ENCODE measurements at regions not wholly inside any gene's neighbourhood (a gene's known extent, or its start where the extent isn't known, plus 50 kb on each side); places are given as distances from the start of the nearest gene placed in this dataset.
"Not testable (repeated sequence)": the region's sequence is repeated elsewhere in the genome, so short reads cannot be mapped to it uniquely, and the experiment has no call there.

- Histone ChIP-seq H2AFZ (ENCODE audit: low read length) (no peak overlapping the region), H3K4me3 (replicated peaks in 1 of 4; ENCODE audit: control extremely low read depth in 1 of 4, insufficient read depth in 1 of 4, low read depth in 3 of 4, low read length in 4 of 4) (no peak overlapping the region), H3K36me3 (ENCODE audit: control insufficient read depth, insufficient read depth, low read length) (no peaks in the 10 kb centered on the region), H3K4me2 (ENCODE audit: extremely low read depth, insufficient read depth, low read length) (no peak overlapping the region), H3K4me1 (ENCODE audit: control insufficient read depth, extremely low read depth, insufficient read depth, low read length) (no peaks in the 10 kb centered on the region), H3K9ac (ENCODE audit: insufficient read depth, low read length) (no peak overlapping the region), H3K27ac (ENCODE audit: insufficient read depth, low read length) (no peak overlapping the region), H4K20me1 (ENCODE audit: control insufficient read depth, extremely low read depth, insufficient read depth, low read length) (no peaks in the 10 kb centered on the region), H3K27me3 (ENCODE audit: control insufficient read depth, insufficient read depth, low read length) (peaks cover 2% of the 10 kb centered on the region), H3K79me2 (ENCODE audit: control insufficient read depth, insufficient read depth, low read length) (no peaks in the 10 kb centered on the region), H3K9me3 (ENCODE audit: control insufficient read depth, insufficient read depth, low read depth, low read length) (no peaks in the 10 kb centered on the region)
- TF ChIP-seq EZH2 (IDR thresholded peaks at IDR 0.05; ENCODE audit: low read length, missing control alignments) (no peak), CTCF (conservative IDR thresholded peaks at IDR 0.05 in 1 of 2, IDR thresholded peaks at IDR 0.05 in 1 of 2; ENCODE audit: low read depth in 1 of 2, low read length in 2 of 2) (no peak)
- DNase-seq (ENCODE audit: low read depth in 2 of 2) = no peak
Observed at GRCh38 chr2:240191001-240191400, 50.5 kb upstream of the OTOS start.

- H4K20me1 ChIP-seq (ENCODE audit: control insufficient read depth, extremely low read depth, insufficient read depth, low read length) = no peaks in the 10 kb centered on the region
- H3K79me2 ChIP-seq (ENCODE audit: control insufficient read depth, insufficient read depth, low read length) = no peaks in the 10 kb centered on the region
- no peaks in the 10 kb centered on the region for H3K9me3 ChIP-seq (ENCODE audit: control insufficient read depth, insufficient read depth, low read depth, low read length)
- TF ChIP-seq EZH2 (IDR thresholded peaks at IDR 0.05; ENCODE audit: low read length, missing control alignments) (no peak), CTCF (conservative IDR thresholded peaks at IDR 0.05 in 1 of 2, IDR thresholded peaks at IDR 0.05 in 1 of 2; ENCODE audit: low read depth in 1 of 2, low read length in 2 of 2) (no peak)
- no peaks in the 10 kb centered on the region for H3K4me1 ChIP-seq (ENCODE audit: control insufficient read depth, extremely low read depth, insufficient read depth, low read length)
- no peak overlapping the region for H3K9ac ChIP-seq (ENCODE audit: insufficient read depth, low read length)
- H3K27ac ChIP-seq (ENCODE audit: insufficient read depth, low read length) = no peak overlapping the region
- peaks cover 4% of the 10 kb centered on the region for H3K27me3 ChIP-seq (ENCODE audit: control insufficient read depth, insufficient read depth, low read length)
- no peak overlapping the region for H3K4me2 ChIP-seq (ENCODE audit: extremely low read depth, insufficient read depth, low read length)
- H2AFZ ChIP-seq (ENCODE audit: low read length) = no peak overlapping the region
- H3K4me3 ChIP-seq (replicated peaks in 1 of 4; ENCODE audit: control extremely low read depth in 1 of 4, insufficient read depth in 1 of 4, low read depth in 3 of 4, low read length in 4 of 4) = no peak overlapping the region
- no peaks in the 10 kb centered on the region for H3K36me3 ChIP-seq (ENCODE audit: control insufficient read depth, insufficient read depth, low read length)
- no peak for DNase-seq (ENCODE audit: low read depth in 2 of 2)
Observed at GRCh38 chr2:240192661-240193060, 52.2 kb upstream of the OTOS start.

GRCh38 chr2:240194341-240194762 lies 53.9 kb upstream of the OTOS start:
- TF ChIP-seq CTCF (conservative IDR thresholded peaks at IDR 0.05 in 1 of 2, IDR thresholded peaks at IDR 0.05 in 1 of 2; ENCODE audit: low read depth in 1 of 2, low read length in 2 of 2) = peak in 1 of 2 donors; percentile 24
- not testable (repeated sequence) for H3K4me3 ChIP-seq (replicated peaks in 1 of 4; ENCODE audit: control extremely low read depth in 1 of 4, insufficient read depth in 1 of 4, low read depth in 3 of 4, low read length in 4 of 4); H3K27me3 ChIP-seq (ENCODE audit: control insufficient read depth, insufficient read depth, low read length); H3K27ac ChIP-seq (ENCODE audit: insufficient read depth, low read length); H2AFZ ChIP-seq (ENCODE audit: low read length); H3K4me1 ChIP-seq (ENCODE audit: control insufficient read depth, extremely low read depth, insufficient read depth, low read length); H4K20me1 ChIP-seq (ENCODE audit: control insufficient read depth, extremely low read depth, insufficient read depth, low read length); H3K36me3 ChIP-seq (ENCODE audit: control insufficient read depth, insufficient read depth, low read length); H3K9me3 ChIP-seq (ENCODE audit: control insufficient read depth, insufficient read depth, low read depth, low read length); H3K4me2 ChIP-seq (ENCODE audit: extremely low read depth, insufficient read depth, low read length); H3K9ac ChIP-seq (ENCODE audit: insufficient read depth, low read length); H3K79me2 ChIP-seq (ENCODE audit: control insufficient read depth, insufficient read depth, low read length)
- DNase-seq (ENCODE audit: low read depth in 2 of 2) = peak in 1 of 2 donors; percentile 32
